ACHN (cell line): ENCODE measurements at regions not wholly inside any gene's neighbourhood (a gene's known extent, or its start where the extent isn't known, plus 50 kb on each side); places are given as distances from the start of the nearest gene placed in this dataset.

ENCODE experiments used
- DNase-seq: peaks from one replicate; pipeline ENCODE4 v3.0.0-alpha.2; 2015
- in situ Hi-C: cut with HindIII; loops from 2 replicates; pipeline ENCODE4 v1.10.0; 2017; ENCODE audit warnings: low sequenced_read_pairs, low pct_ligation_motif_present, low pct_unique_long_range_greater_than_20kb

- DNase-seq, result no peak
- in situ Hi-C loops, result no loop called here
Observed at GRCh38 chr3:25889525-25889917, 99.6 kb downstream of the OXSM start.

- DNase-seq, result no peak
- in situ Hi-C loops, result no loop called here
Observed at GRCh38 chr3:25894101-25894500, 104.2 kb downstream of the OXSM start.

GRCh38 chr3:25895031-25895430 is 105.1 kb downstream of the OXSM start:
- in situ Hi-C loops, result no loop called here

GRCh38 chr3:25895443-25895842 is 105.6 kb downstream of the OXSM start:
- in situ Hi-C loops, result no loop called here
- DNase-seq, result no peak

More at GRCh38 chr3:25895031-25895430, 105.1 kb downstream of the OXSM start:
- no peak for DNase-seq

GRCh38 chr3:25897019-25897418 is 107.1 kb downstream of the OXSM start:
- in situ Hi-C loops, result no loop called here
- DNase-seq, result peak; percentile 2

GRCh38 chr3:25899352-25900101 is 109.6 kb downstream of the OXSM start:
- in situ Hi-C loops, result no loop called here
- no peak for DNase-seq

GRCh38 chr3:25900161-25900560 is 110.3 kb downstream of the OXSM start:
- in situ Hi-C loops, result no loop called here
- DNase-seq, result no peak

- no peak for DNase-seq
- in situ Hi-C loops, result no loop called here
Observed at GRCh38 chr3:25901796-25902195, 111.9 kb downstream of the OXSM start.

- in situ Hi-C loops, result no loop called here
- no peak for DNase-seq
Observed at GRCh38 chr3:25902586-25902985, 112.7 kb downstream of the OXSM start.

- DNase-seq, result no peak
- in situ Hi-C loops, result no loop called here
Observed at GRCh38 chr3:25903371-25904129, 113.7 kb downstream of the OXSM start.

GRCh38 chr3:25904206-25904605 is 114.3 kb downstream of the OXSM start:
- DNase-seq, result no peak
- in situ Hi-C loops, result no loop called here

- in situ Hi-C loops, result no loop called here
- DNase-seq, result no peak
Observed at GRCh38 chr3:25906132-25906906, 116.4 kb downstream of the OXSM start.

GRCh38 chr3:25907081-25907480 is 117.2 kb downstream of the OXSM start:
- in situ Hi-C loops, result no loop called here
- DNase-seq, result no peak

GRCh38 chr3:25910105-25910504 is 120.2 kb downstream of the OXSM start:
- in situ Hi-C loops, result no loop called here
- no peak for DNase-seq

GRCh38 chr3:25910997-25911396 is 121.1 kb downstream of the OXSM start:
- DNase-seq, result peak; percentile 47
- in situ Hi-C loops, result no loop called here

- DNase-seq, result no peak
- in situ Hi-C loops, result no loop called here
Observed at GRCh38 chr3:25911525-25912295, 121.8 kb downstream of the OXSM start.

GRCh38 chr3:25913179-25913578 is 123.3 kb downstream of the OXSM start:
- DNase-seq, result no peak
- in situ Hi-C loops, result no loop called here

GRCh38 chr3:25915673-25916072 is 125.8 kb downstream of the OXSM start:
- no peak for DNase-seq
- in situ Hi-C loops, result no loop called here

- in situ Hi-C loops, result no loop called here
- DNase-seq, result no peak
Observed at GRCh38 chr3:25916321-25916720, 126.4 kb downstream of the OXSM start.
